ENCODE measurements at regions not wholly inside any gene's neighbourhood (a gene's known extent, or its start where the extent isn't known, plus 50 kb on each side); places are given as distances from the start of the nearest gene placed in this dataset.

GRCh38 chr13:83352391-83352790, 529.9 kb downstream of the SLITRK1 start:
- no peak overlapping the region for H3K27ac ChIP-seq (ENCODE audit: low read depth, low read length)
- no peaks in the 10 kb centered on the region for H3K27me3 ChIP-seq (ENCODE audit: control insufficient read depth, insufficient read depth, low read length)
- no peaks in the 10 kb centered on the region for H3K4me1 ChIP-seq (ENCODE audit: control insufficient read depth, insufficient read depth, low read length)
- H3K36me3 ChIP-seq (ENCODE audit: control insufficient read depth, insufficient read depth, low read length), result no peaks in the 10 kb centered on the region
- no peak for DNase-seq (ENCODE audit: low read depth in 4 of 6, low spot score in 6 of 6)
- WGBS (ENCODE audit: insufficient coverage), result no CpG with 5 or more reads among the region's 1 CpG
- no peak overlapping the region for H3K4me3 ChIP-seq (ENCODE audit: low read depth, low read length)
- H3K9me3 ChIP-seq (ENCODE audit: control insufficient read depth, insufficient read depth, low read length), result no peaks in the 10 kb centered on the region

- Histone ChIP-seq H3K27ac (ENCODE audit: low read depth, low read length) (no peak overlapping the region), H3K9me3 (ENCODE audit: control insufficient read depth, insufficient read depth, low read length) (no peaks in the 10 kb centered on the region), H3K27me3 (ENCODE audit: control insufficient read depth, insufficient read depth, low read length) (no peaks in the 10 kb centered on the region), H3K36me3 (ENCODE audit: control insufficient read depth, insufficient read depth, low read length) (no peaks in the 10 kb centered on the region), H3K4me3 (ENCODE audit: low read depth, low read length) (no peak overlapping the region), H3K4me1 (ENCODE audit: control insufficient read depth, insufficient read depth, low read length) (no peaks in the 10 kb centered on the region)
- WGBS (ENCODE audit: insufficient coverage), result 83% methylated on average over 2 of the region's 2 CpGs
- no peak for DNase-seq (ENCODE audit: low read depth in 4 of 6, low spot score in 6 of 6)
These were observed 531.7 kb downstream of the SLITRK1 start for GRCh38 chr13:83350569-83350968.

GRCh38 chr13:83344518-83344917, 537.8 kb downstream of the SLITRK1 start:
- Histone ChIP-seq H3K9me3 (ENCODE audit: control insufficient read depth, insufficient read depth, low read length) (peaks cover 1% of the 10 kb centered on the region), H3K27me3 (ENCODE audit: control insufficient read depth, insufficient read depth, low read length) (no peaks in the 10 kb centered on the region), H3K4me3 (ENCODE audit: low read depth, low read length) (no peak overlapping the region), H3K36me3 (ENCODE audit: control insufficient read depth, insufficient read depth, low read length) (no peaks in the 10 kb centered on the region), H3K4me1 (ENCODE audit: control insufficient read depth, insufficient read depth, low read length) (no peaks in the 10 kb centered on the region), H3K27ac (ENCODE audit: low read depth, low read length) (no peak overlapping the region)
- no CpG with 5 or more reads among the region's 2 CpGs for whole genome bisulfite sequencing (ENCODE audit: insufficient coverage)
- no peak for DNase-seq (ENCODE audit: low read depth in 4 of 6, low spot score in 6 of 6)

GRCh38 chr13:83340170-83340569, 542.1 kb downstream of the SLITRK1 start:
- no peak overlapping the region for H3K27ac ChIP-seq (ENCODE audit: low read depth, low read length)
- H3K4me1 ChIP-seq (ENCODE audit: control insufficient read depth, insufficient read depth, low read length), result no peaks in the 10 kb centered on the region
- DNase-seq (ENCODE audit: low read depth in 4 of 6, low spot score in 6 of 6), result no peak
- no peaks in the 10 kb centered on the region for H3K36me3 ChIP-seq (ENCODE audit: control insufficient read depth, insufficient read depth, low read length)
- 100% methylated on average over 1 of the region's 2 CpGs for WGBS (ENCODE audit: insufficient coverage)
- H3K4me3 ChIP-seq (ENCODE audit: low read depth, low read length), result no peak overlapping the region
- H3K27me3 ChIP-seq (ENCODE audit: control insufficient read depth, insufficient read depth, low read length), result no peaks in the 10 kb centered on the region
- peaks cover 1% of the 10 kb centered on the region for H3K9me3 ChIP-seq (ENCODE audit: control insufficient read depth, insufficient read depth, low read length)

GRCh38 chr13:83333614-83334388, 548.5 kb downstream of the SLITRK1 start:
- no peak overlapping the region for H3K27ac ChIP-seq (ENCODE audit: low read depth, low read length)
- DNase-seq (ENCODE audit: low read depth in 4 of 6, low spot score in 6 of 6), result peak in 1 of 6 donors; percentile 4
- 37% methylated on average over 2 of the region's 7 CpGs for WGBS (ENCODE audit: insufficient coverage)
- no peaks in the 10 kb centered on the region for H3K27me3 ChIP-seq (ENCODE audit: control insufficient read depth, insufficient read depth, low read length)
- no peaks in the 10 kb centered on the region for H3K9me3 ChIP-seq (ENCODE audit: control insufficient read depth, insufficient read depth, low read length)
- H3K4me1 ChIP-seq (ENCODE audit: control insufficient read depth, insufficient read depth, low read length), result no peaks in the 10 kb centered on the region
- H3K4me3 ChIP-seq (ENCODE audit: low read depth, low read length), result no peak overlapping the region
- no peaks in the 10 kb centered on the region for H3K36me3 ChIP-seq (ENCODE audit: control insufficient read depth, insufficient read depth, low read length)

GRCh38 chr13:83332751-83333150, 549.5 kb downstream of the SLITRK1 start:
- Histone ChIP-seq H3K4me1 (ENCODE audit: control insufficient read depth, insufficient read depth, low read length) (no peaks in the 10 kb centered on the region), H3K4me3 (ENCODE audit: low read depth, low read length) (no peak overlapping the region), H3K9me3 (ENCODE audit: control insufficient read depth, insufficient read depth, low read length) (no peaks in the 10 kb centered on the region), H3K27me3 (ENCODE audit: control insufficient read depth, insufficient read depth, low read length) (no peaks in the 10 kb centered on the region), H3K27ac (ENCODE audit: low read depth, low read length) (no peak overlapping the region), H3K36me3 (ENCODE audit: control insufficient read depth, insufficient read depth, low read length) (no peaks in the 10 kb centered on the region)
- no CpG with 5 or more reads among the region's 3 CpGs for WGBS (ENCODE audit: insufficient coverage)
- DNase-seq (ENCODE audit: low read depth in 4 of 6, low spot score in 6 of 6), result no peak

GRCh38 chr13:83327091-83327490, 555.2 kb downstream of the SLITRK1 start:
- Histone ChIP-seq H3K27me3 (ENCODE audit: control insufficient read depth, insufficient read depth, low read length) (no peaks in the 10 kb centered on the region), H3K4me3 (ENCODE audit: low read depth, low read length) (no peak overlapping the region), H3K36me3 (ENCODE audit: control insufficient read depth, insufficient read depth, low read length) (no peaks in the 10 kb centered on the region), H3K4me1 (ENCODE audit: control insufficient read depth, insufficient read depth, low read length) (no peaks in the 10 kb centered on the region), H3K27ac (ENCODE audit: low read depth, low read length) (no peak overlapping the region), H3K9me3 (ENCODE audit: control insufficient read depth, insufficient read depth, low read length) (no peaks in the 10 kb centered on the region)
- DNase-seq (ENCODE audit: low read depth in 4 of 6, low spot score in 6 of 6), result no peak
- WGBS (ENCODE audit: insufficient coverage), result 80% methylated on average over 1 of the region's 5 CpGs

GRCh38 chr13:83325125-83325853, 557.0 kb downstream of the SLITRK1 start:
- H3K4me1 ChIP-seq (ENCODE audit: control insufficient read depth, insufficient read depth, low read length), result no peaks in the 10 kb centered on the region
- DNase-seq (ENCODE audit: low read depth in 4 of 6, low spot score in 6 of 6), result peak in 2 of 6 donors; percentile 28 to 49

GRCh38 chr13:83311886-83312577, 570.2 kb downstream of the SLITRK1 start:
- WGBS (ENCODE audit: insufficient coverage), result no CpG with 5 or more reads among the region's 2 CpGs

More at GRCh38 chr13:83325125-83325853, 557.0 kb downstream of the SLITRK1 start:
- Histone ChIP-seq H3K36me3 (ENCODE audit: control insufficient read depth, insufficient read depth, low read length) (no peaks in the 10 kb centered on the region), H3K4me3 (ENCODE audit: low read depth, low read length) (no peak overlapping the region), H3K9me3 (ENCODE audit: control insufficient read depth, insufficient read depth, low read length) (no peaks in the 10 kb centered on the region), H3K27ac (ENCODE audit: low read depth, low read length) (no peak overlapping the region), H3K27me3 (ENCODE audit: control insufficient read depth, insufficient read depth, low read length) (no peaks in the 10 kb centered on the region)
- WGBS (ENCODE audit: insufficient coverage), result no CpG with 5 or more reads among the region's 2 CpGs

More at GRCh38 chr13:83311886-83312577, 570.2 kb downstream of the SLITRK1 start:
- no peak overlapping the region for H3K4me3 ChIP-seq (ENCODE audit: low read depth, low read length)
- no peaks in the 10 kb centered on the region for H3K27me3 ChIP-seq (ENCODE audit: control insufficient read depth, insufficient read depth, low read length)
- no peaks in the 10 kb centered on the region for H3K36me3 ChIP-seq (ENCODE audit: control insufficient read depth, insufficient read depth, low read length)
- no peaks in the 10 kb centered on the region for H3K4me1 ChIP-seq (ENCODE audit: control insufficient read depth, insufficient read depth, low read length)
- H3K9me3 ChIP-seq (ENCODE audit: control insufficient read depth, insufficient read depth, low read length), result no peaks in the 10 kb centered on the region
- DNase-seq (ENCODE audit: low read depth in 4 of 6, low spot score in 6 of 6), result no peak
- no peak overlapping the region for H3K27ac ChIP-seq (ENCODE audit: low read depth, low read length)
